HG03064 (cell line): ENCODE measurements at regions not wholly inside any gene's neighbourhood (a gene's known extent, or its start where the extent isn't known, plus 50 kb on each side); places are given as distances from the start of the nearest gene placed in this dataset.

Experiments
- ATAC-seq: cut with Tn5 transposase; IDR thresholded peaks from one replicate; pipeline ENCODE4 v1.9.1; 2021; ENCODE audit warnings: low read depth; ENCODE audit not compliant: unreplicated experiment

- no peak for ATAC-seq
Measured at GRCh38 chr18:43627848-43628530, 350.7 kb upstream of the SYT4 start.

GRCh38 chr18:43634994-43635393 lies 357.7 kb upstream of the SYT4 start:
- no peak for ATAC-seq

GRCh38 chr18:43635397-43635796 lies 358.1 kb upstream of the SYT4 start:
- no peak for ATAC-seq

GRCh38 chr18:43642727-43643330 lies 365.5 kb upstream of the SYT4 start:
- ATAC-seq = no peak

- no peak for ATAC-seq
Measured at GRCh38 chr18:43648002-43648401, 370.7 kb upstream of the SYT4 start.

GRCh38 chr18:43649649-43650357 lies 372.5 kb upstream of the SYT4 start:
- no peak for ATAC-seq

- no peak for ATAC-seq
Measured at GRCh38 chr18:43650426-43650825, 373.1 kb upstream of the SYT4 start.

- no peak for ATAC-seq
Measured at GRCh38 chr18:43651057-43651456, 373.8 kb upstream of the SYT4 start.

- ATAC-seq = no peak
Measured at GRCh38 chr18:43656547-43656946, 379.3 kb upstream of the SYT4 start.

- no peak for ATAC-seq
Measured at GRCh38 chr18:43661570-43661969, 384.3 kb upstream of the SYT4 start.

- ATAC-seq = no peak
Measured at GRCh38 chr18:43662657-43663056, 385.4 kb upstream of the SYT4 start.

- no peak for ATAC-seq
Measured at GRCh38 chr18:43663159-43663558, 385.9 kb upstream of the SYT4 start.

GRCh38 chr18:43664487-43665008 lies 387.3 kb upstream of the SYT4 start:
- no peak for ATAC-seq

GRCh38 chr18:43665105-43665788 lies 388.0 kb upstream of the SYT4 start:
- no peak for ATAC-seq

- ATAC-seq = no peak
Measured at GRCh38 chr18:43668866-43669265, 391.6 kb upstream of the SYT4 start.

- no peak for ATAC-seq
Measured at GRCh38 chr18:43671431-43671830, 394.1 kb upstream of the SYT4 start.

GRCh38 chr18:43680096-43680495 lies 402.8 kb upstream of the SYT4 start:
- ATAC-seq = no peak

- no peak for ATAC-seq
Measured at GRCh38 chr18:43681661-43682060, 404.4 kb upstream of the SYT4 start.

GRCh38 chr18:43682196-43682595 lies 404.9 kb upstream of the SYT4 start:
- no peak for ATAC-seq

- ATAC-seq = no peak
Measured at GRCh38 chr18:43686709-43687108, 409.4 kb upstream of the SYT4 start.

- no peak for ATAC-seq
Measured at GRCh38 chr18:43692099-43692690, 414.9 kb upstream of the SYT4 start.
